H1 (cell line): ENCODE measurements at regions not wholly inside any gene's neighbourhood (a gene's known extent, or its start where the extent isn't known, plus 50 kb on each side); places are given as distances from the start of the nearest gene placed in this dataset.

Experiments
- BACH1 ChIP-seq: IDR thresholded peaks from 2 replicates; pipeline ENCODE4 v1.6.1; 2012; ENCODE audit warnings: low read length, improper control_type of control experiment
- CBX5 ChIP-seq: fragments of 300-800, 300-1000 bp; sonication (generic); IDR thresholded peaks from 2 replicates; pipeline ENCODE4 v1.7.1; 2016; ENCODE audit warnings: antibody characterized with exemption, low read length, low read depth
- CTBP2 ChIP-seq: IDR thresholded peaks from 2 replicates; pipeline ENCODE4 v1.7.0; 2011; ENCODE audit warnings: borderline replicate concordance, mild to moderate bottlenecking, moderate library complexity, mixed read lengths, low read length; ENCODE audit not compliant: insufficient read depth, insufficient read length
- HDAC2 ChIP-seq, 2 experiments: fragments of 300-600 bp in 1 of 2; sonication (generic) in 1 of 2; IDR thresholded peaks; 2 replicates each; pipeline ENCODE4 v1.6.1; 2011 to 2012; ENCODE audit warnings: low read depth in 2 of 2, low read length in 2 of 2, mild to moderate bottlenecking in 2 of 2, moderate library complexity in 2 of 2, borderline replicate concordance in 1 of 2, inconsistent platforms in 1 of 2
- NRF1 ChIP-seq: IDR thresholded peaks from 2 replicates; pipeline ENCODE4 v1.6.1; 2011; ENCODE audit warnings: mild to moderate bottlenecking, low read depth, low read length, improper control_type of control experiment
- POU5F1 ChIP-seq: IDR thresholded peaks from 2 replicates; pipeline ENCODE4 v1.6.1; 2011; ENCODE audit warnings: low read depth, mild to moderate bottlenecking, low read length, moderate library complexity
- SIX5 ChIP-seq: IDR thresholded peaks from 2 replicates; pipeline ENCODE4 v1.6.1; 2011; ENCODE audit warnings: mild to moderate bottlenecking, low read depth, low read length
- SUZ12 ChIP-seq: fragments of 200-600 bp; sonication (generic); IDR thresholded peaks from 2 replicates; pipeline ENCODE4 v1.6.1; 2012; ENCODE audit warnings: mild to moderate bottlenecking, inconsistent platforms, low read length, moderate library complexity, mixed read lengths
- TF ChIP-seq, protein P1 (sequence below): fragments of 300-600 bp; sonication (generic); IDR thresholded peaks from 2 replicates; pipeline ENCODE4 v1.7.1; 2012; ENCODE audit warnings: low read length, moderate library complexity, mild to moderate bottlenecking, inconsistent platforms; ENCODE audit not compliant: insufficient replicate concordance
- TF ChIP-seq, protein P2 (sequence below): IDR thresholded peaks from 2 replicates; pipeline ENCODE4 v1.6.1; 2012; ENCODE audit warnings: inconsistent platforms
- TF ChIP-seq, protein P3 (sequence below): IDR thresholded peaks from 2 replicates; pipeline ENCODE4 v1.6.1; 2011; ENCODE audit warnings: low read depth, mild to moderate bottlenecking, low read length; ENCODE audit not compliant: insufficient read depth

GRCh38 chr5:166708291-166708690, 1583.2 kb upstream of the WWC1 start (continued):
- TF ChIP-seq, protein P1, sequence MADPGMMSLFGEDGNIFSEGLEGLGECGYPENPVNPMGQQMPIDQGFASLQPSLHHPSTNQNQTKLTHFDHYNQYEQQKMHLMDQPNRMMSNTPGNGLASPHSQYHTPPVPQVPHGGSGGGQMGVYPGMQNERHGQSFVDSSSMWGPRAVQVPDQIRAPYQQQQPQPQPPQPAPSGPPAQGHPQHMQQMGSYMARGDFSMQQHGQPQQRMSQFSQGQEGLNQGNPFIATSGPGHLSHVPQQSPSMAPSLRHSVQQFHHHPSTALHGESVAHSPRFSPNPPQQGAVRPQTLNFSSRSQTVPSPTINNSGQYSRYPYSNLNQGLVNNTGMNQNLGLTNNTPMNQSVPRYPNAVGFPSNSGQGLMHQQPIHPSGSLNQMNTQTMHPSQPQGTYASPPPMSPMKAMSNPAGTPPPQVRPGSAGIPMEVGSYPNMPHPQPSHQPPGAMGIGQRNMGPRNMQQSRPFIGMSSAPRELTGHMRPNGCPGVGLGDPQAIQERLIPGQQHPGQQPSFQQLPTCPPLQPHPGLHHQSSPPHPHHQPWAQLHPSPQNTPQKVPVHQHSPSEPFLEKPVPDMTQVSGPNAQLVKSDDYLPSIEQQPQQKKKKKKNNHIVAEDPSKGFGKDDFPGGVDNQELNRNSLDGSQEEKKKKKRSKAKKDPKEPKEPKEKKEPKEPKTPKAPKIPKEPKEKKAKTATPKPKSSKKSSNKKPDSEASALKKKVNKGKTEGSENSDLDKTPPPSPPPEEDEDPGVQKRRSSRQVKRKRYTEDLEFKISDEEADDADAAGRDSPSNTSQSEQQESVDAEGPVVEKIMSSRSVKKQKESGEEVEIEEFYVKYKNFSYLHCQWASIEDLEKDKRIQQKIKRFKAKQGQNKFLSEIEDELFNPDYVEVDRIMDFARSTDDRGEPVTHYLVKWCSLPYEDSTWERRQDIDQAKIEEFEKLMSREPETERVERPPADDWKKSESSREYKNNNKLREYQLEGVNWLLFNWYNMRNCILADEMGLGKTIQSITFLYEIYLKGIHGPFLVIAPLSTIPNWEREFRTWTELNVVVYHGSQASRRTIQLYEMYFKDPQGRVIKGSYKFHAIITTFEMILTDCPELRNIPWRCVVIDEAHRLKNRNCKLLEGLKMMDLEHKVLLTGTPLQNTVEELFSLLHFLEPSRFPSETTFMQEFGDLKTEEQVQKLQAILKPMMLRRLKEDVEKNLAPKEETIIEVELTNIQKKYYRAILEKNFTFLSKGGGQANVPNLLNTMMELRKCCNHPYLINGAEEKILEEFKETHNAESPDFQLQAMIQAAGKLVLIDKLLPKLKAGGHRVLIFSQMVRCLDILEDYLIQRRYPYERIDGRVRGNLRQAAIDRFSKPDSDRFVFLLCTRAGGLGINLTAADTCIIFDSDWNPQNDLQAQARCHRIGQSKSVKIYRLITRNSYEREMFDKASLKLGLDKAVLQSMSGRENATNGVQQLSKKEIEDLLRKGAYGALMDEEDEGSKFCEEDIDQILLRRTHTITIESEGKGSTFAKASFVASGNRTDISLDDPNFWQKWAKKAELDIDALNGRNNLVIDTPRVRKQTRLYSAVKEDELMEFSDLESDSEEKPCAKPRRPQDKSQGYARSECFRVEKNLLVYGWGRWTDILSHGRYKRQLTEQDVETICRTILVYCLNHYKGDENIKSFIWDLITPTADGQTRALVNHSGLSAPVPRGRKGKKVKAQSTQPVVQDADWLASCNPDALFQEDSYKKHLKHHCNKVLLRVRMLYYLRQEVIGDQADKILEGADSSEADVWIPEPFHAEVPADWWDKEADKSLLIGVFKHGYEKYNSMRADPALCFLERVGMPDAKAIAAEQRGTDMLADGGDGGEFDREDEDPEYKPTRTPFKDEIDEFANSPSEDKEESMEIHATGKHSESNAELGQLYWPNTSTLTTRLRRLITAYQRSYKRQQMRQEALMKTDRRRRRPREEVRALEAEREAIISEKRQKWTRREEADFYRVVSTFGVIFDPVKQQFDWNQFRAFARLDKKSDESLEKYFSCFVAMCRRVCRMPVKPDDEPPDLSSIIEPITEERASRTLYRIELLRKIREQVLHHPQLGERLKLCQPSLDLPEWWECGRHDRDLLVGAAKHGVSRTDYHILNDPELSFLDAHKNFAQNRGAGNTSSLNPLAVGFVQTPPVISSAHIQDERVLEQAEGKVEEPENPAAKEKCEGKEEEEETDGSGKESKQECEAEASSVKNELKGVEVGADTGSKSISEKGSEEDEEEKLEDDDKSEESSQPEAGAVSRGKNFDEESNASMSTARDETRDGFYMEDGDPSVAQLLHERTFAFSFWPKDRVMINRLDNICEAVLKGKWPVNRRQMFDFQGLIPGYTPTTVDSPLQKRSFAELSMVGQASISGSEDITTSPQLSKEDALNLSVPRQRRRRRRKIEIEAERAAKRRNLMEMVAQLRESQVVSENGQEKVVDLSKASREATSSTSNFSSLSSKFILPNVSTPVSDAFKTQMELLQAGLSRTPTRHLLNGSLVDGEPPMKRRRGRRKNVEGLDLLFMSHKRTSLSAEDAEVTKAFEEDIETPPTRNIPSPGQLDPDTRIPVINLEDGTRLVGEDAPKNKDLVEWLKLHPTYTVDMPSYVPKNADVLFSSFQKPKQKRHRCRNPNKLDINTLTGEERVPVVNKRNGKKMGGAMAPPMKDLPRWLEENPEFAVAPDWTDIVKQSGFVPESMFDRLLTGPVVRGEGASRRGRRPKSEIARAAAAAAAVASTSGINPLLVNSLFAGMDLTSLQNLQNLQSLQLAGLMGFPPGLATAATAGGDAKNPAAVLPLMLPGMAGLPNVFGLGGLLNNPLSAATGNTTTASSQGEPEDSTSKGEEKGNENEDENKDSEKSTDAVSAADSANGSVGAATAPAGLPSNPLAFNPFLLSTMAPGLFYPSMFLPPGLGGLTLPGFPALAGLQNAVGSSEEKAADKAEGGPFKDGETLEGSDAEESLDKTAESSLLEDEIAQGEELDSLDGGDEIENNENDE = no peak
- TF ChIP-seq BACH1 (no peak), POU5F1 (no peak), HDAC2 (IDR thresholded peaks at IDR 0.05; ENCODE audit: borderline replicate concordance in 1 of 2, low read depth in 2 of 2, low read length in 2 of 2) (no peak), NRF1 (no peak), SIX5 (no peak), CTBP2 (no peak), CBX5 (no peak), SUZ12 (no peak)
- TF ChIP-seq, protein P2, sequence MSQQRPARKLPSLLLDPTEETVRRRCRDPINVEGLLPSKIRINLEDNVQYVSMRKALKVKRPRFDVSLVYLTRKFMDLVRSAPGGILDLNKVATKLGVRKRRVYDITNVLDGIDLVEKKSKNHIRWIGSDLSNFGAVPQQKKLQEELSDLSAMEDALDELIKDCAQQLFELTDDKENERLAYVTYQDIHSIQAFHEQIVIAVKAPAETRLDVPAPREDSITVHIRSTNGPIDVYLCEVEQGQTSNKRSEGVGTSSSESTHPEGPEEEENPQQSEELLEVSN = no peak
- TF ChIP-seq, protein P3, sequence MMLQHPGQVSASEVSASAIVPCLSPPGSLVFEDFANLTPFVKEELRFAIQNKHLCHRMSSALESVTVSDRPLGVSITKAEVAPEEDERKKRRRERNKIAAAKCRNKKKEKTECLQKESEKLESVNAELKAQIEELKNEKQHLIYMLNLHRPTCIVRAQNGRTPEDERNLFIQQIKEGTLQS = no peak
